Caki2 (cell line): ENCODE measurements at regions not wholly inside any gene's neighbourhood (a gene's known extent, or its start where the extent isn't known, plus 50 kb on each side); places are given as distances from the start of the nearest gene placed in this dataset.
"Not testable (repeated sequence)": the region's sequence is repeated elsewhere in the genome, so short reads cannot be mapped to it uniquely, and the experiment has no call there.

Source experiments
- DNase-seq: peaks from one replicate; pipeline ENCODE4 v3.0.0-alpha.2; 2015; ENCODE audit warnings: low read depth
- in situ Hi-C: cut with HindIII; loops from 2 replicates; pipeline ENCODE4 v1.10.0; 2016; ENCODE audit warnings: low sequenced_read_pairs, low pct_unique_long_range_greater_than_20kb, mixed read lengths

DNA sequence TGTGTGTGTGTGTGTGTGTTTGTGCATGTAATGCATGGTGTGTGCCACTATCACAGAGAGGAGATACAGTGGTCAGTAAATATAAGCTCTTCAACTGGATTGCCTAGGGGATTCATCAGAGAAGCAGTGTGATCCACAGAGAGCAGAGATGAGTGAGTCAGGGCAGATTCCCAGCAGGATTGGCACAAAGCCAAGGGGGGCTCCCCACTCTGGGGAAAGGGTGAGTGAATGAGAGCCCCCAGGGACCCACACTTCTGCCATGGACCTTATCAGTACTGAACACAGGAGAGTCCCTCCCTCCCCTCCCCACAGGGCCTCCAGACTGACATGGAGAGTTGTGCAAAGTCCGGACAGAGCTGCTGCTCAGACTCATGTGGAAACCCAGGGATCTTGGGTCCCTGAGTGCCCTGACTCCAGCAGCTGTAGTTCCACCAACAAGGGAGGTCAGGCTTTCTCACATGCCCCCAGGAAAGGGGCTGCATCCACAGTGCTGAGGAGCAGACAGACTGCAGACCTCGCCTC lies 748.8 kb downstream of the NR4A2 start:
- no peak for DNase-seq
- in situ Hi-C loops, result no loop called here

- in situ Hi-C loops, result no loop called here
These were observed 757.6 kb downstream of the NR4A2 start for GRCh38 chr2:155574941-155575340.

GRCh38 chr2:155547571-155547970 lies 785.0 kb downstream of the NR4A2 start:
- in situ Hi-C loops, result no loop called here
- DNase-seq, result no peak

More at GRCh38 chr2:155574941-155575340, 757.6 kb downstream of the NR4A2 start:
- DNase-seq, result no peak

GRCh38 chr2:155546721-155547555 lies 785.6 kb downstream of the NR4A2 start:
- no peak for DNase-seq
- in situ Hi-C loops, result no loop called here

DNA sequence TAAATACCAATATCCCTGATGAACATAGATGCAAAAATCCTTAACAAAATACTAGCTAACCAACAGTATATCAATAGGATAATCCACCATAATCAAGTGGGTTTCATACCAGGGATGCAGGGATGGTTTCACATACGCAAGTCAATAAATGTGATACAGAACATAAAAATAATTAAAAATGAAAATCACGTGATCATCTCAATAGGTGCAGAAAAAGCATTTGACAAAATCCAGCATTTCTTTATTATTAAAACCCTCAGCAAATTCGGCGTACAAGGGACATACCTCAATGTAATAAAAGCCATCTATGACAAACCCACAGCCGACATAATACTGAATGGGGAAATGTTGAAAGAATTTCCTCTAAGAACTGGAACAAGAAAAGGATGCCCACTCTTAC lies 793.5 kb downstream of the NR4A2 start:
- DNase-seq, in situ Hi-C loops: not testable (repeated sequence)

- in situ Hi-C loops, result no loop called here
- no peak for DNase-seq
These were observed 804.5 kb downstream of the NR4A2 start for GRCh38 chr2:155528034-155528433.

DNA sequence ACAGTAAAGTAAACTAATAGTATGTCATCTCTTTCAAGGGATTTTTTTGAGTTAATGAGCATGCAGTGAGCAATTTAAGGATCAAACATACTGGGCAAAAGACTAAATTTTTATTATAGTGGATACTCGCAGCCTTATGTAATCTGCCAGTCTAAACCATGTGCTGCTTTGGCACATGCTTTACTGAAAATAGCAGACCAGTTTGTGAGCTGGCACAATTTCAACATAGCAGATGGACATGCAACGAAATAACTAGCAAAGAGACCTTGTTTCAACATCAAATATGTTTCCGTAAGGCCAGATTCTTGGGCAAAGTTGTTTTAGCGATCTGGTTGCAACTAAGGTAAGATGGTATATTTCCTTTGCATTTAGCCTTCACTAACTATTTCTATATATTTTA lies 807.3 kb downstream of the NR4A2 start:
- in situ Hi-C loops, result no loop called here
- no peak for DNase-seq

- in situ Hi-C loops, result no loop called here
- no peak for DNase-seq
These were observed 812.9 kb downstream of the NR4A2 start for GRCh38 chr2:155519529-155520130.

DNA sequence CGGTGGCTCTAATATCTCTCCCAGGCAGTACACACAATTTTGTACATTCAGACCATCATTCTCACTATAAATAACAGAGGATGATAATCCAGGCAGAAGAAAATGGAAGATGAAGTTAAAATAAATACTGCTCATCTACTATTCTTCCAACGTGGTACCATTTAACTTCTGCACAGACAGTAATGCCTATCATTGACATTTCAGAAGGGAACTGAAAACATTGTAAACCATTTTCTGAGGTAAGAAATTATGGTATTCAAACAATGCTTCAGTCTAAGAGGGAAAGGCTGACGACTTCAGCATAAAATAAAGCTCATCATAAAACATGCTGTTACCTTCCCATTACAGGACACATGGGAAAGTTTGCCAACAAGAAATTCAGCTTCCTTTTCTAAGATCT lies 814.4 kb downstream of the NR4A2 start:
- in situ Hi-C loops, result no loop called here
- no peak for DNase-seq

DNA sequence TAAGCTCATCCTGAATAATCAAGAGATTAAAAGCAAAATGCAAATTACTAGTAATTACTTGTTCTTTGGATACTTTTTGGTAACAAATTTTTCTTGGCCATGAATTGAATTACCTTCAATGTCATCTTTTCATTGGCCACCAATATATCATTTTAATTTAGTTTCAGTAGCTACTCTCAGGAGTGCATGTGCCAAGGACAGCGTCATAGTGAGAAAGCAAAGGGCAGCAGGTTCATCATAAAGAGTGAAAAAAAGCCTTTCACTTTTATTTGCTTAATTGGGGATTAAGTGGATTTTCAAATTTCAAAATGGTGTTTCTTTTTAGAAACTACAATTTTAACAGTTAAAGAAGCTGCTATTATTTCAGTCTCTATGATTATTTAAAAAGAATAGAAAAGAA lies 815.2 kb downstream of the NR4A2 start:
- in situ Hi-C loops, result no loop called here
- DNase-seq, result no peak

GRCh38 chr2:155513248-155513647 lies 814.8 kb downstream of the KCNJ3 start:
- in situ Hi-C loops, result no loop called here
- no peak for DNase-seq

DNA sequence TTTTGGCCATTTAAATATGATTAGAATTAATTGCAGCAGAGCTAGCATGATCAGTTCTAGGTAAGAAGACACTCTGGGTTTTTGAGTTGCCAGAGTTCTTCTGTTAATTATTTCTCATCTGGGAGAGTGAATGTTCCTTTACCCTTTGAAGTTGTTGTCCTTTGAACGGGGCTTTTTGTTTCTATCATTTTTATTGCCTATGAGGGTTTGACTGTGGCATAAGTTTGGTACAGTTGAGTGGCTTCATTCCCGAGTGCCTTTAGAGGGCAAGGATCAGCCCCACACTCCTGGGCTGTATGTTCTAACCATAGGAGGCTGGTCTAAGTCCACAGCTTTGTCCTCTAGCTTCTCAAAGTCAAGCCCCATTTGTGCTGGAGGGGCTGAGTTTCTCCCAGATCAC lies 804.3 kb downstream of the KCNJ3 start:
- in situ Hi-C loops, result no loop called here
- DNase-seq, result no peak

- in situ Hi-C loops, result no loop called here
- DNase-seq, result no peak
These were observed 799.6 kb downstream of the KCNJ3 start for GRCh38 chr2:155498106-155498505.

DNA sequence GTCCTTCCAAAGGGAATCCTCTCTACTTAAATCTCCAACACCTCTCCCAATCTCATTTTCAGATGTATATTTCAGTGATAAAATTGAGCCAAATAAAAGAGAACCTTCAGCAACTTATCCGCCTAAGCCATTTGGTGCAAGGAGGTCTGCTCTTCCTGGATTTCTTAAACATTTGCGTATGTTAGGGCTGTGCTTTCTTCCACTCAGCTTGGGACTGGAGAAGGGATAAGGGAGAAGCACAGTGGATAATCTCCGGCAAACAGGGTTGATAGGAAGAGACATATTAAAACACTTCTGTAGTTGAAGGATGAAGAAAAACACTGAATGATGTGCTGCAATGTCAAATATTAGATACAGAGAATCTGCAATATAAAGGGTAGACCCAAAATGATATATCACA lies 796.2 kb downstream of the KCNJ3 start:
- DNase-seq, result no peak
- in situ Hi-C loops, result no loop called here

DNA sequence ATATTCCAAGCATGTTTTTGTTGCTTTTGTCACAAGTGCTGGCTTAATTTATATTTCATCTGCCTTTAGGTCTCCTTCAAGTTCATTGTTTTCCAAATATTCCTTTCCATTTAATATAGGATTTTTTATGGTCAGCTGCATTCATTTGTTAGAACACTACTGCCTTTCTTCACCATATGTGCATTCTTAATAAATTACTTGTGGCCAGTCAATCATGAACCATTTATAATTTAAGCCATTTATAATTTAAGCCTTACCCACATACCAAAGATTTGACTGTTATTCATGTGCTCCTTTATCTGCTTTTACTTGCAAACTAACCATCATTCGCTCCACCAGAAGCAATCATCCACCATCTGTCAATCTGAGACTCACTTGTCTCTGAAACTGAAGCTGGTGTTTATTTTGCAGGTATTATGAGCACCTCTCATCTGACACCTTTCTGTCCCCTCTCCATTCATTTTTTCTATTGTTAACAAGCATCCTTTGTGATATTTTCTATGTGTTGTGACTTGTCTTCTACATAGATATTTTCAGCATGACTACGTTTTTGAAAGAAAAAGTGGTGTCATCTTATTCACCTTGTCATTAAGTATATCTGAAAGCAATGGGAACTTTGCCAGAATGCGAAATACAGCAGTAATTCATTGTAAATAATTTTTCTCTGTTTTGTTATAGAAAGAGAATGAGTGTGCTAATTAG lies 786.8 kb downstream of the KCNJ3 start:
- in situ Hi-C loops, result no loop called here
- no peak for DNase-seq

DNA sequence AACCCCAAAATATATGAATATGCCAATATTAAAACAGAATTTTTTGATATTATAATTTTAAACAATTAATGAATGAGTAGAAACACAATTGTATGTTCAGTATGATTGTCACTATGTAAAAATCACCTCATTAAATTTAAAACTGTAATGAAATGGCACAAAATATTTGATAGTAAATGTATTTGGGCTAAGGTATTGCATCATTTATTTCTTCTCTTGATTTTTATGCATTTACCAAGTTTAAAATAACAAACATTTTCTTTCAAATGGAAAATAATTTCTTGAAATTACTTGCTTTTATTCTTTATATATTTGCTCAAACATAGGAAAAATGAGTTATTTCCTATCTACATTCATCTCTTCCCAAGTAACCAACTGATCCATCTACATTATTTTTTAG lies 782.6 kb downstream of the KCNJ3 start:
- in situ Hi-C loops, result no loop called here
- DNase-seq, result no peak

- DNase-seq, in situ Hi-C loops: not testable (repeated sequence)
These were observed 773.5 kb downstream of the KCNJ3 start for GRCh38 chr2:155472018-155472417.

- in situ Hi-C loops, result no loop called here
- no peak for DNase-seq
These were observed 757.7 kb downstream of the KCNJ3 start for GRCh38 chr2:155456222-155456621.

GRCh38 chr2:155442755-155443372 lies 744.4 kb downstream of the KCNJ3 start:
- in situ Hi-C loops, result no loop called here
- DNase-seq, result peak; percentile 69
